ENCODE measurements at regions not wholly inside any gene's neighbourhood (a gene's known extent, or its start where the extent isn't known, plus 50 kb on each side); places are given as distances from the start of the nearest gene placed in this dataset.
"Not testable (repeated sequence)": the region's sequence is repeated elsewhere in the genome, so short reads cannot be mapped to it uniquely, and the experiment has no call there.

DNA sequence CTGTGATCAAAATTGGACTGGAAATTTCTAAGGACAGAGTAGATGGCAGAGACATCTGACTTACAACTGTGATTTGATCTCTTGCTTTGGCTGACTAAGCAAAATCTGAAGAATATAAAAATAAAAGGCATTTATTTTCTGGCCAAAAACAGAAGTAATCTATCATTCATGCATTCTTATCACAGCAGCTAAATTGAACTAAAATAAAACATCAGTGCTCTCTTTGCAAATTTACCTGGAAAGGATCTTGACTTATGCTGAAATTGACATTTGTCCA, 81.4 kb upstream of the ZNF678 start:
- Histone ChIP-seq H3K9me3 (no peaks in the 10 kb centered on the region), H3K27ac (no peak overlapping the region), H3K4me1 (no peaks in the 10 kb centered on the region), H3K4me3 (no peak overlapping the region), H3K36me3 (no peaks in the 10 kb centered on the region), H3K27me3 (peaks cover 0 to 4% (median 0%) of the 10 kb centered on the region in 3 donors)
- intact Hi-C loops (cut with DNase I; ENCODE audit: low total_unique reads): loop anchor here (10.0 kb wide), 1 partner anchor 463 kb away; the partner anchor contains the start of gene WNT9A
- DNase-seq: no peak
- TF ChIP-seq CTCF (IDR thresholded peaks at IDR 0.05) (no peak), EP300 (IDR thresholded peaks at IDR 0.05) (no peak), POLR2A (IDR thresholded peaks at IDR 0.05) (no peak), POLR2AphosphoS5 (IDR thresholded peaks at IDR 0.05) (no peak)

DNA sequence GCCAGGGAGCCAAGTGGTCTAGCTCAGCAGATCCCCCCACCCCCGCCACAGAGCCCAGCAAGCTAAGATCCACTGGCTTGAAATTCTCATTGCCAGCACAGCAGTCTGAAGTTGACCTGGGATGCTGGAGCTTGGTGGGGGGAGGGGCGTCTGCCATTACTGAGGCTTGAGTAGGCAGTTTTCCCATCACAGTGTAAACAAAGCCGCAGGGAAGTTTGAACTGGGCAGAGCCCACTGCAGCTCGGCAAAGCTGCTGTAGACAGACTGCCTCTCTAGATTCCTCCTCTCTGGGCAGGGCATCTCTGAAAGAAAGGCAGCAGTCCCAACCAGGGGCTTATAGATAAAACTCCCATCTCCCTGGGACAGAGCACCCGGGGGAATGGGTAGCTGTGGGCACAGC, 89.3 kb upstream of the ZNF678 start:
- H3K27ac ChIP-seq; DNase-seq; H3K36me3 ChIP-seq; H3K4me1 ChIP-seq; H3K9me3 ChIP-seq; H3K4me3 ChIP-seq; intact Hi-C loops (cut with DNase I; ENCODE audit: low total_unique reads): not testable (repeated sequence)
- 21 to 41% (median 24%) methylated on average over 3 to 5 of the region's 5 CpGs for WGBS, 5 donors
- H3K27me3 ChIP-seq: peaks cover 0 to 21% (median 0%) of the 10 kb centered on the region in 3 donors

DNA sequence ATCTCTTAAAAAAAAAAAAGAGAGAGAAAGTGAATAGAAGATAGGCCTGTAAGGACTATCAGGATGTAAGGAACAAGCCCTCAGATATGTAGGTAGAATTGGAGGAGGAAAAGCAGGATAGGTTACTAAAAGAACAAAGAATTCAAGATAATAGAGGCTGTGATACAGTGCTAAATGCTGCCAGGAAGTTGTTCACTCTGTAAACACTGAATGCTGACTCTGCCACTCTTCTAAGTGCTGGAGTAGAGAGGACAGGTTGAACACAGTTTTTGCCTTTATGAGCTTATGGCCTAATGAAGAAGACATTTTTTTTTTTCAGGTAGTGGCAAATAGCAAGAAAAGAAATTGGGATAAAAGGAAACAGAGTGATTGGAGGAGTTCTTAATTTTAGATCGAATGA, 90.6 kb upstream of the ZNF678 start:
- Histone ChIP-seq H3K27ac (no peak overlapping the region), H3K4me1 (peaks cover 0 to 6% (median 0%) of the 10 kb centered on the region in 4 donors), H3K4me3 (no peak overlapping the region), H3K36me3 (no peaks in the 10 kb centered on the region), H3K9me3 (no peaks in the 10 kb centered on the region), H3K27me3 (peaks cover 0 to 21% (median 0%) of the 10 kb centered on the region in 3 donors)
- DNase-seq: no peak
- WGBS, 5 donors: 84 to 95% (median 92%) methylated on average over 1 of the region's 1 CpG
- no peak for TF ChIP-seq CTCF (IDR thresholded peaks at IDR 0.05)
- intact Hi-C loops (cut with DNase I; ENCODE audit: low total_unique reads): no loop called here

DNA sequence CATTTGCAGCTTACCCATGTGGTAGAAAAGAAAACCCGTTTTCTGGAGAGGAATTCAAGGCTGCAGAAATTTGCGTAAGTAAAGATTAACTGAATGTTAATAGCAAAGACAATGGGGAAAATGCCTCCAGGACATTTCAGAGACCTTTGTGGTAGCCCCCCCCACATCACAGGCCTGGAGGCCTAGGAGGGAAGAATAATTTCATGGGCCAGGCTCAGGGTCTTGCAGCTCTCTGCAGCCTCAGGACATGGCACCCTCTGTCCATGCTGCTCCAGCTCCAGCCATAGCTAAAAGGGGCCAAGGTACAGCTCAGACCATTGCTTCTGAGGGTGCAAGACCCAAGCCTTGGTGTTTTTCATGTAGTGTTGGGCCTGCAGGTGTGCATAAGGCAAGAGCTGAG, 92.7 kb upstream of the ZNF678 start:
- intact Hi-C loops (cut with DNase I; ENCODE audit: low total_unique reads): no loop called here
- H3K36me3 ChIP-seq: no peaks in the 10 kb centered on the region
- H3K4me1 ChIP-seq: peaks cover 0 to 6% (median 0%) of the 10 kb centered on the region in 4 donors
- peaks cover 0 to 15% (median 0%) of the 10 kb centered on the region in 3 donors for H3K27me3 ChIP-seq
- H3K4me3 ChIP-seq: no peak overlapping the region
- DNase-seq: no peak
- TF ChIP-seq CTCF (IDR thresholded peaks at IDR 0.05): no peak
- TF ChIP-seq EP300 (IDR thresholded peaks at IDR 0.05): no peak
- TF ChIP-seq POLR2A (IDR thresholded peaks at IDR 0.05): no peak
- no peak for TF ChIP-seq POLR2AphosphoS5 (IDR thresholded peaks at IDR 0.05)
- 88 to 99% (median 96%) methylated on average over 2 of the region's 2 CpGs for WGBS, 5 donors
- no peak overlapping the region for H3K27ac ChIP-seq
- H3K9me3 ChIP-seq: no peaks in the 10 kb centered on the region

GRCh38 chr1:227469708-227470107, 93.6 kb upstream of the ZNF678 start:
- no peaks in the 10 kb centered on the region for H3K9me3 ChIP-seq
- DNase-seq: no peak
- H3K4me1 ChIP-seq: peaks cover 0 to 6% (median 0%) of the 10 kb centered on the region in 4 donors
- H3K27ac ChIP-seq: no peak overlapping the region
- H3K4me3 ChIP-seq: no peak overlapping the region
- H3K27me3 ChIP-seq: peaks cover 0 to 20% (median 0%) of the 10 kb centered on the region in 3 donors
- intact Hi-C loops (cut with DNase I; ENCODE audit: low total_unique reads): no loop called here
- no peaks in the 10 kb centered on the region for H3K36me3 ChIP-seq
- TF ChIP-seq POLR2A (IDR thresholded peaks at IDR 0.05) (no peak), CTCF (IDR thresholded peaks at IDR 0.05) (no peak), POLR2AphosphoS5 (IDR thresholded peaks at IDR 0.05) (no peak), EP300 (IDR thresholded peaks at IDR 0.05) (no peak)
- WGBS, 5 donors: 50 to 65% (median 52%) methylated on average over 3 of the region's 3 CpGs

All from stomach (tissue), 8 donors.